HG02623 (cell line): ENCODE measurements at regions not wholly inside any gene's neighbourhood (a gene's known extent, or its start where the extent isn't known, plus 50 kb on each side); places are given as distances from the start of the nearest gene placed in this dataset.

ENCODE experiments used
- ATAC-seq: cut with Tn5 transposase; IDR thresholded peaks from one replicate; pipeline ENCODE4 v1.9.1; 2021; ENCODE audit warnings: moderate library complexity; ENCODE audit not compliant: unreplicated experiment

- ATAC-seq = no peak
Observed at GRCh38 chr12:127257366-127257935, 1009.5 kb upstream of the TMEM132C start.

GRCh38 chr12:127260531-127260930 is 1006.4 kb upstream of the TMEM132C start:
- no peak for ATAC-seq

GRCh38 chr12:127260999-127261398 is 1006.0 kb upstream of the TMEM132C start:
- no peak for ATAC-seq

GRCh38 chr12:127262615-127263014 is 1004.4 kb upstream of the TMEM132C start:
- no peak for ATAC-seq

- ATAC-seq = no peak
Observed at GRCh38 chr12:127263621-127264020, 1003.3 kb upstream of the TMEM132C start.

GRCh38 chr12:127267128-127267527 is 999.8 kb upstream of the TMEM132C start:
- no peak for ATAC-seq

GRCh38 chr12:127268213-127268612 is 998.8 kb upstream of the TMEM132C start:
- no peak for ATAC-seq

DNA sequence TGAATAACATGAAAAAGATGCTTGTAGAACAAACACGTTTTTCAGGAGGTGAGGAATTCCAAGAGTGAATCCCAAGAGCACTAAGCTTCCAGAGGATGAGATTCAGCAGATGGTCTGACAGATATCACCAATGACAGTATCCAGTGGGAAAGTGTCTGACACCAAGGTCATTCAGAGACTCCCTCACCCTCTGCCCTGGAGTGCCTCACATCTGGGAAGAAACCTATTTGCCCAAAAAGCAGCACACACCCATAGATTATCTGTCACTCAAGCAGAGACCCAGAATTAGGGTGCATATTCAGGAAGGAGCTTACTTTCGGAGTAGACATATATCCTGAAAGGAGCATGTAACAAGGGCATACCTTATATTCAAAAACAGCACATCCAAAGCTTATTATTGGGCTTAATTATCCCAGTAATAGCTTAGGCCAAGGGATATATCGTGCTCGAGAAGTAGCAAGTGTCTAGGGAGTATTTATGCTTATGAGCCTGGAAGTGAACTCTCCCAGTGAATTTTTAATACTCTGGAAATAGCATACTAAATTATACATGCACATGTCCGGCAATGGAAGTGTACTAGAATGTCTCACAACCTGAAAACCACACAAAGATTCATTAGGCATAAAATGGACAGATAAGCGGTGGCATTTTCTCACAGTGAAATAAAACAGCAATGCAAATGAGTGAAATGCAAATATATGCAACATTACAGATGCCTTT is 998.1 kb upstream of the TMEM132C start:
- ATAC-seq = no peak

DNA sequence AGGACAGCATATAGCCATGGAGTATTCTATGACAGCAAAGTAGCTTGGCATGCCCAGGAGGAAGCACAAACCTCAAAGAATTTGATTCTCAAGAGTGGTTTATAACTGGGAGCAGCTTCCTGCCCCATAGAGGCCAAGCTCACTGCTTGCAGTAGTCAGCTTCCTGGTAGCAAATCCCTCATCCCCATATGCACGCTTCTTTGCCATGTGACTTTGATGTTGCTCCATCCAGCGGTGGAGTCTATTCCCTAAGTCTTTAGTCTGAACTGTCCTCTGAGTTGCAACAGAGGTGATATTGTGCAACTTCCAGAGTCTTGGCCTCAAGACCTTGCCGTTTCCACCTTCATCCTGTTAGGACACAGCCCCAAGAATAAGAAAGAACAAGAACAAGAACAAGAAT is 996.8 kb upstream of the TMEM132C start:
- ATAC-seq = no peak

- no peak for ATAC-seq
Observed at GRCh38 chr12:127271776-127272175, 995.2 kb upstream of the TMEM132C start.

- no peak for ATAC-seq
Observed at GRCh38 chr12:127272864-127273263, 994.1 kb upstream of the TMEM132C start.

GRCh38 chr12:127273626-127274025 is 993.3 kb upstream of the TMEM132C start:
- ATAC-seq = no peak

- ATAC-seq = no peak
Observed at GRCh38 chr12:127275416-127275815, 991.6 kb upstream of the TMEM132C start.

DNA sequence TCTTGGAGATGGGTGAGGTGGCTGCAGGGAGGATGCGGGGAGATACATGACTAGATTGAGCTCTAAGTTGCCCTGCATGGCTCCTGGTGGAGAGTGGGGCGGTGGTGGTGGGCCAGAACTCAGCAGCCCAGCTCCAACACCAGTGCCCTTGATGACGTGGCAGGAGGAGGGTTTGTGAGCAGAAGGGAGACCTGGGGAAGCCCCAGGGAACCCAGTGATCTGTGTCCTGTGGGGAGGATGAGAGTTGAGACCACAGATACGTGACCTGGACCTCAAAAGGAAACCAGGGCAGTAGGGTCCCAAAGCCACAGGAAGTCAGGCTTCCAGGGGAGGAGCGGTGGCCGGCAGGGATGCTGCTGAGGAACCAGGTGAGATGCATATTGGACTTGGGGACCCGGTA is 989.1 kb upstream of the TMEM132C start:
- no peak for ATAC-seq

DNA sequence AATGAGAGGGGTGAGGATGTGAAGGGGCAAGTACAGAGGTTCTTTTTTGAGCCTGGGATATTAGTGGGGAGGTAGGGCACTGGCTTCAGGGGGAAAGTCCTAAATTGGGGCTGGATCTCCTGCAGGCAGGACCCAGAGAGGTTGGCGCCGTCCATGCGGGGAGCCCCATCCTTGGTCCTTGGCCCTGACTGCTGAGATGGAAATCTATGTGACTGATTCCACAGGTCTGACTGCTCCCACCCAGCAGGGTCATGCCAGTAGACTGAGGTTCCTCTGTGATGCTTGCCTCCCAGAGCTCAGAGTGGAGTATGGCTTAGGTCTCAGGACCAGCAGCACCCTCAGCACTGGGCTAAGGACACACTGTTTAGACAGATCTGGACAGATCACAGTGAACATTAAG is 988.6 kb upstream of the TMEM132C start:
- no peak for ATAC-seq

GRCh38 chr12:127280393-127281275 is 986.3 kb upstream of the TMEM132C start:
- peak; percentile 53 for ATAC-seq

DNA sequence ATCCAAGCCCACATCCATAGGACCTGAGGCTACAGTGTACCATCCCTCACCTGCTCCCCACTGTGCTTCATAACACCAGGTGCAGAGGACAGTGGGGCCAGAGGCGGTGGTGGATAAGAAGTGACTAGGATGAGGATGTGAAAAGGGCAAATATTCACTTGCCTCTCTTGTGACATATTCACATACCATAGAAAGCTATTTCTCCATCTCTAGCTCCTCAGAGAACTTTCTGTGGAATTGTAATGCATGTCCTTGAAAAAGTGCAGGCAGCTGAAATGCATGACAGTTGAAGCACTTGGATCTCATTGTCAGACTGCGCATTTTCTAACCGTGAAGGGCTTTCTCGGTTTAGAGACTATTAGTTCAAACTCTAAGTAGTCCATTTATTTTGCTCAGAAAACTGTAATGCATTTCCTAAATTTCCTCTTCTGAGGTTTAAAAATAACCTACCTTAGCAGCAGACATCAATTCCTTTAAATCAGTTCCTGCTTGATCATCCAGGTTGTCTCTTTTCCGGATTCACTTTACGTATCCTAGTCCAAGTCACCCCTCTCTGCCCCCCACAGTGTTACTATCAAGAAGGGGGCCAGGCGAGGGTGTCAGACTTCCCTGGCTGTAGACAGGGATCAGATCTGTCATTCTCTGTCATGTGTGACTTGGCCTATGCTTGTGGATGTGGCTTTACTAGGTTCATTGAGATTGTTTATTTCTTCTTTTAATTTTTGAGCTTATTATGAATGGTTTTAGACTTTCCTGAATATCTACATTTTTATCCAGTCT is 984.0 kb upstream of the TMEM132C start:
- no peak for ATAC-seq

- no peak for ATAC-seq
Observed at GRCh38 chr12:127284021-127284420, 982.9 kb upstream of the TMEM132C start.

- ATAC-seq = no peak
Observed at GRCh38 chr12:127284870-127285431, 982.0 kb upstream of the TMEM132C start.

DNA sequence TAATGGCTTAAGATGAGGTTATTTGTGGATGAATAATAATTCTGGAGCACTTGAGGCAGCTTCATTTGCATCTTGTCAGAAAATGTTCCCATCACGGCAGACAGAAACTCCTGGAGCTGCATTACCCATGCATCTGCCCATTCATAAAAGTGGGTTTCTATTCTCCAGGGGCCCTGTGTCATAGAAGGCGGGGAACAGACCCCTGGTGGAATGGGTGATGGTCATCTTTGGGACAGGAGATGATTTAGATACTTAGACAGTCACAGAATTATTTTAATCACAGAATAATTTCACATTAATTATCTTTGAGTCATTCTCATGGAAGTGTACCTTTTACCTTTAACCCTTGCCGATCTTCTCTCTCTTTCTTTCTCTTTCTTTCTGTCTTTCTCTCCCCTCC is 980.7 kb upstream of the TMEM132C start:
- ATAC-seq = no peak

DNA sequence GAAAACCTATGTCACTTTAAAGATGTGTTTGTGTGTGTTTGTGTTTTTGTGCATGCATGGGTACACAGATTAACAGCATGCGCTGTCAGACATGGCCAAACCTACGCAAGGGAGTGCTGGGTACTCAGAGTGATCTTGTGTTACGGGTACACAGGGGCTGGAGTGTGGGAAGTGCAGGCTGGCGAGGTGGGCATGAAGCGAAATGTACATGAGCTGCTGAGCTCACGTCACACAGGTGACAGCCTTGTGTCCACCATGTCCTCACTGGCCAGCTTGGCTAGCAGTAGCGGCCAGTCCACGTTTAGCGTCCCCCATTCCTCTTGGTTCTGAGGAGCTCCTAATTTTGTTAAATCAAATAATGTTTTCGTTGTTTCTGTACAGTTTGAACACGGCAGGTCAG is 979.7 kb upstream of the TMEM132C start:
- ATAC-seq = no peak
